Hepatocyte (in vitro differentiated cells): ENCODE measurements at regions not wholly inside any gene's neighbourhood (a gene's known extent, or its start where the extent isn't known, plus 50 kb on each side); places are given as distances from the start of the nearest gene placed in this dataset.

Experiments
- DNase-seq: peaks from one replicate; pipeline ENCODE4 v3.0.0-alpha.2; 2016; ENCODE audit warnings: low spot score
- H2AFZ ChIP-seq: fragments of 200-600 bp; sonication (generic); 2 replicates; pipeline ENCODE4 v1.6.0; 2016; ENCODE audit warnings: antibody characterized with exemption, mild to moderate bottlenecking
- H3K27ac ChIP-seq: fragments of 200-600 bp; sonication (generic); 2 replicates; pipeline ENCODE4 v1.5.1; 2016; ENCODE audit warnings: mild to moderate bottlenecking
- H3K27me3 ChIP-seq: fragments of 200-600 bp; sonication (generic); 2 replicates; pipeline ENCODE4 v1.6.1; 2016
- H3K36me3 ChIP-seq: fragments of 200-600 bp; sonication (generic); replicated peaks from 2 replicates; pipeline ENCODE4 v1.5.1; 2016; ENCODE audit warnings: low read depth; ENCODE audit not compliant: insufficient read depth
- H3K4me1 ChIP-seq: fragments of 200-600 bp; sonication (generic); 2 replicates; pipeline ENCODE4 v1.5.1; 2016; ENCODE audit warnings: mild to moderate bottlenecking, moderate library complexity; ENCODE audit not compliant: insufficient read depth
- H3K4me2 ChIP-seq: fragments of 200-600 bp; sonication (generic); 2 replicates; pipeline ENCODE4 v1.6.0; 2016
- H3K4me3 ChIP-seq: fragments of 200-600 bp; sonication (generic); 2 replicates; pipeline ENCODE4 v1.5.1; 2016; ENCODE audit warnings: mild to moderate bottlenecking
- H3K79me2 ChIP-seq: fragments of 200-600 bp; sonication (generic); 2 replicates; pipeline ENCODE4 v1.6.0; 2017; ENCODE audit warnings: mild to moderate bottlenecking
- H3K9me2 ChIP-seq: fragments of 200-600 bp; sonication (generic); replicated peaks from 2 replicates; pipeline ENCODE4 v1.6.0; 2017; ENCODE audit warnings: mild to moderate bottlenecking; ENCODE audit not compliant: insufficient read depth
- H3K9me3 ChIP-seq: fragments of 200-600 bp; sonication (generic); 2 replicates; pipeline ENCODE4 v1.5.1; 2016; ENCODE audit warnings: low read depth, mild to moderate bottlenecking
- H4K20me1 ChIP-seq: fragments of 200-600 bp; sonication (generic); 2 replicates; pipeline ENCODE4 v1.6.0; 2016; ENCODE audit warnings: mild to moderate bottlenecking; ENCODE audit not compliant: insufficient read depth, poor library complexity, severe bottlenecking
- EZH2 ChIP-seq: fragments of 200-600 bp; sonication (generic); IDR thresholded peaks from 2 replicates; pipeline ENCODE4 v1.6.1; 2016; ENCODE audit warnings: antibody characterized with exemption, mild to moderate bottlenecking, borderline replicate concordance
- EZH2phosphoT487 ChIP-seq: fragments of 200-600 bp; sonication (generic); IDR thresholded peaks from one replicate; pipeline ENCODE4 v1.6.1; 2018; ENCODE audit warnings: antibody characterized with exemption, mild to moderate bottlenecking, low read depth, moderate library complexity; ENCODE audit not compliant: unreplicated experiment, severe bottlenecking
- WGBS: methylation state at CpG from one replicate; pipeline ENCODE4 v1.1.6; 2016; ENCODE audit warnings: low lambda C conversion rate; ENCODE audit errors: missing lambda C conversion rate; 5-methylcytosine and 5-hydroxymethylcytosine counted together
- TF ChIP-seq, protein P1 (sequence below): fragments of 200-600 bp; sonication (generic); IDR thresholded peaks from 2 replicates; pipeline ENCODE4 v1.5.1; 2016; ENCODE audit warnings: antibody characterized with exemption, mild to moderate bottlenecking; ENCODE audit not compliant: poor library complexity

DNA sequence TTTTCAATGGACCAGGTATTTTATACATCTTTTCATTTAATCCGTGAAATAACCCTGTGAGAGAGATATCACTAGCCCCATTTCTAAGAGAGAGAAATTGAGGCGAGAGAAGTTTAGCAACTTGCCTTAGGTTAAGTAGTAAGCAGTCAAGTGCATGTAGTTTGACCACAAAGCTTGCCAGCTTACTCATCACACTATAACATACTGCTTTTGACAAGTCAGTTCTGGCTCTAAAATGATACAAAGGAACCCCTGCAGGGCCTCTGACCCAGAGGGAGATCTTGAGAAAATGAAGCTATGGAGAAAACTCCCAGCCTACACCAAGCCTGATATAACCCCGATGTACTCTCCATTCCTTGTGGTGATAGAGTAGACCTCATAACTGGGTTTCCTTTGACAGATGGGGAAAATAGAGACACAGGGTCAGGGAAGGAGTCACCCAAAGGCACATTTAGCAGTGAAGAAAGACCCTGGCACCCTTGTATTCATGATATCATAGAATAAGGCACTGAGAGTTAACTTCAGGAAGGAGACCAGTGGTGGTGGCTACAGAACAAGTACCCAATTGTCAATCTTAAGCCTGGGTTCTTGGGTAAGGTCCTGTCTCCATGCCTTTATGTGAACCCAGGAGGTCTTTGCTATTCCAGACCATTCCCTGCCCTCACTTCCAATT, 60.2 kb upstream of the MSN start:
- Histone ChIP-seq H3K4me2 (no peak overlapping the region), H3K79me2 (no peaks in the 10 kb centered on the region), H3K27ac (no peak overlapping the region), H3K36me3 (no peaks in the 10 kb centered on the region), H3K9me3 (no peaks in the 10 kb centered on the region), H3K9me2 (no peaks in the 10 kb centered on the region), H3K27me3 (no peaks in the 10 kb centered on the region), H3K4me3 (no peak overlapping the region), H2AFZ (no peak overlapping the region), H4K20me1 (no peaks in the 10 kb centered on the region), H3K4me1 (no peaks in the 10 kb centered on the region)
- WGBS = 87% methylated on average over 3 of the region's 3 CpGs
- no peak for DNase-seq
- no peak for TF ChIP-seq EZH2phosphoT487
- TF ChIP-seq, protein P1, sequence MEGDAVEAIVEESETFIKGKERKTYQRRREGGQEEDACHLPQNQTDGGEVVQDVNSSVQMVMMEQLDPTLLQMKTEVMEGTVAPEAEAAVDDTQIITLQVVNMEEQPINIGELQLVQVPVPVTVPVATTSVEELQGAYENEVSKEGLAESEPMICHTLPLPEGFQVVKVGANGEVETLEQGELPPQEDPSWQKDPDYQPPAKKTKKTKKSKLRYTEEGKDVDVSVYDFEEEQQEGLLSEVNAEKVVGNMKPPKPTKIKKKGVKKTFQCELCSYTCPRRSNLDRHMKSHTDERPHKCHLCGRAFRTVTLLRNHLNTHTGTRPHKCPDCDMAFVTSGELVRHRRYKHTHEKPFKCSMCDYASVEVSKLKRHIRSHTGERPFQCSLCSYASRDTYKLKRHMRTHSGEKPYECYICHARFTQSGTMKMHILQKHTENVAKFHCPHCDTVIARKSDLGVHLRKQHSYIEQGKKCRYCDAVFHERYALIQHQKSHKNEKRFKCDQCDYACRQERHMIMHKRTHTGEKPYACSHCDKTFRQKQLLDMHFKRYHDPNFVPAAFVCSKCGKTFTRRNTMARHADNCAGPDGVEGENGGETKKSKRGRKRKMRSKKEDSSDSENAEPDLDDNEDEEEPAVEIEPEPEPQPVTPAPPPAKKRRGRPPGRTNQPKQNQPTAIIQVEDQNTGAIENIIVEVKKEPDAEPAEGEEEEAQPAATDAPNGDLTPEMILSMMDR = no peak
- no peak for TF ChIP-seq EZH2

GRCh38 chrX:65602221-65602560, 65.3 kb upstream of the MSN start:
- Histone ChIP-seq H3K79me2 (no peaks in the 10 kb centered on the region), H3K4me2 (no peak overlapping the region), H3K27me3 (no peaks in the 10 kb centered on the region), H3K27ac (peak overlapping the region; percentile 27), H3K9me3 (no peaks in the 10 kb centered on the region), H3K4me1 (no peaks in the 10 kb centered on the region), H4K20me1 (no peaks in the 10 kb centered on the region), H3K9me2 (no peaks in the 10 kb centered on the region), H3K4me3 (no peak overlapping the region), H2AFZ (no peak overlapping the region), H3K36me3 (no peaks in the 10 kb centered on the region)
- TF ChIP-seq EZH2phosphoT487 (no peak), EZH2 (no peak)
- TF ChIP-seq, protein P1 = no peak
- WGBS = 85% methylated on average over 2 of the region's 2 CpGs
- no peak for DNase-seq

DNA sequence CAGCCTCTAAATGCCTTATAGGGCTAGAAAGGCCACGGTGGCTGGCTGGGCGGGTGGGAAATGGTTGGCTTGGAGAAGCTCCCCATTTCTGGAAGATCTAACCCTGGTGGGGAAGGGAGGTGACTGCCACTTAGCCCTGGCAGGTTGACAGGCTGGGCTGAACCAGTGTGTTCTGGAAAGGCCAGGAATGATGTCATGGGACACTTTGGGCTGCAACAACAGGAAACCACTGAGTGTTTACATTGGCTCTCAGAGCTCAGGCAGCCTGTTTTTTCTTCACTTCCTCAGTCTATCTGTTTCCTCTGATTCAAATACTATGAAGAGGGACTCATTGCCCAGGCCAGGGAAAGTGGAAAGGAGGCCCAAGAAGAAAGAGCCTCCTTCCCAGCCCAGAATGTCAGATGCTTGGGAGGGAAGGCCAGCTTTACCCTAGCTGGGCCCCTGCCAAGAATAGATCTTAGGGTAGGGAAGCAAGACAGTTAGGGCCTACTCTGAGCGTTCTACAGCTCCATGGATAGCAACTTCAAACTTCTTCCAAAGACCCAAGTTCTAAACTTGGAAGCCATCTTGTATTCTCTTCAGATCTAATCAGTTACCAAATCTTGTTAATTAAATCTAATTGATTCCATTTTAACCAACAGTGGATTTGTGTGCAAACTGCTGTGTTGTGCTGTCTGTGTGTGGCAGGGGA, 65.8 kb upstream of the MSN start:
- H3K36me3 ChIP-seq = no peaks in the 10 kb centered on the region
- no peak for TF ChIP-seq EZH2phosphoT487
- TF ChIP-seq, protein P1 = no peak
- TF ChIP-seq EZH2 = no peak
- H3K4me3 ChIP-seq = no peak overlapping the region
- H3K4me2 ChIP-seq = no peak overlapping the region
- no peaks in the 10 kb centered on the region for H3K9me3 ChIP-seq
- no peaks in the 10 kb centered on the region for H3K27me3 ChIP-seq
- peak overlapping the region; percentile 27 for H3K27ac ChIP-seq
- H3K9me2 ChIP-seq = no peaks in the 10 kb centered on the region
- 69% methylated on average over 3 of the region's 3 CpGs for WGBS
- H3K4me1 ChIP-seq = no peaks in the 10 kb centered on the region
- peak; percentile 34 for DNase-seq
- H3K79me2 ChIP-seq = no peaks in the 10 kb centered on the region
- H4K20me1 ChIP-seq = no peaks in the 10 kb centered on the region
- no peak overlapping the region for H2AFZ ChIP-seq
